Duodenal mucosa (tissue), 2 donors: ENCODE measurements at regions not wholly inside any gene's neighbourhood (a gene's known extent, or its start where the extent isn't known, plus 50 kb on each side); places are given as distances from the start of the nearest gene placed in this dataset.
"Not testable (repeated sequence)": the region's sequence is repeated elsewhere in the genome, so short reads cannot be mapped to it uniquely, and the experiment has no call there.

Source experiments
- H3K27ac ChIP-seq: one replicate; pipeline ENCODE4 v1.7.0; 2013; ENCODE audit warnings: low read depth, low read length
- H3K27me3 ChIP-seq, 2 donors: one replicate each; pipeline ENCODE4 v1.7.0; 2013; ENCODE audit warnings: low read length in 2 of 2, control low read depth in 1 of 2; ENCODE audit not compliant: insufficient read depth in 2 of 2, control insufficient read depth in 1 of 2
- H3K36me3 ChIP-seq, 2 donors: one replicate each; pipeline ENCODE4 v1.7.0; 2013; ENCODE audit warnings: low read length in 2 of 2, control low read depth in 1 of 2; ENCODE audit not compliant: insufficient read depth in 2 of 2, control insufficient read depth in 1 of 2
- H3K4me1 ChIP-seq, 2 donors: one replicate each; pipeline ENCODE4 v1.7.0; 2013; ENCODE audit warnings: low read length in 2 of 2, control low read depth in 1 of 2; ENCODE audit not compliant: insufficient read depth in 2 of 2, control insufficient read depth in 1 of 2
- H3K4me3 ChIP-seq, 2 donors: one replicate each; pipeline ENCODE4 v1.7.0; 2013; ENCODE audit warnings: low read length in 2 of 2, low read depth in 1 of 2
- H3K9ac ChIP-seq, 2 donors: one replicate each; pipeline ENCODE4 v1.7.0; 2013; ENCODE audit warnings: low read length in 2 of 2, low read depth in 1 of 2
- H3K9me3 ChIP-seq, 2 donors: one replicate each; pipeline ENCODE4 v1.7.0; 2013; ENCODE audit warnings: low read length in 2 of 2, control low read depth in 1 of 2; ENCODE audit not compliant: control insufficient read depth in 1 of 2

- no peaks in the 10 kb centered on the region for H3K9me3 ChIP-seq
- H3K4me3 ChIP-seq = peak overlapping the region; percentile 37 to 52
- no peak overlapping the region for H3K9ac ChIP-seq
- no peaks in the 10 kb centered on the region for H3K27me3 ChIP-seq
- H3K36me3 ChIP-seq = no peaks in the 10 kb centered on the region
- H3K27ac ChIP-seq = peak overlapping the region; percentile 49
- H3K4me1 ChIP-seq = peaks cover 8 to 11% of the 10 kb centered on the region in 2 donors
These were observed 75.6 kb upstream of the LYZL2 start for GRCh38 chr10:30705101-30705624.

- not testable (repeated sequence) for H3K9me3 ChIP-seq, H3K36me3 ChIP-seq, H3K27me3 ChIP-seq
- peak overlapping the region; percentile 43 to 52 for H3K4me3 ChIP-seq
- H3K9ac ChIP-seq = peak overlapping the region in 1 of 2 donors; percentile 38
- peak overlapping the region; percentile 49 for H3K27ac ChIP-seq
- H3K4me1 ChIP-seq = peaks cover 8 to 11% of the 10 kb centered on the region in 2 donors
These were observed 75.1 kb upstream of the LYZL2 start for GRCh38 chr10:30704601-30705100.

- Histone ChIP-seq H3K4me3 (peak overlapping the region in 1 of 2 donors; percentile 43), H3K9ac (peak overlapping the region in 1 of 2 donors; percentile 38), H3K9me3 (no peaks in the 10 kb centered on the region), H3K36me3 (no peaks in the 10 kb centered on the region), H3K27me3 (no peaks in the 10 kb centered on the region), H3K27ac (no peak overlapping the region), H3K4me1 (peaks cover 8 to 11% of the 10 kb centered on the region in 2 donors)
These were observed 74.6 kb upstream of the LYZL2 start for GRCh38 chr10:30704026-30704600.

- not testable (repeated sequence) for H3K27ac ChIP-seq
These were observed 73.9 kb upstream of the LYZL2 start for GRCh38 chr10:30703446-30703845.

GRCh38 chr10:30702860-30703259 is 73.3 kb upstream of the LYZL2 start:
- Histone ChIP-seq H3K9me3 (no peaks in the 10 kb centered on the region), H3K27ac (no peak overlapping the region), H3K36me3 (no peaks in the 10 kb centered on the region), H3K4me1 (peaks cover 8 to 11% of the 10 kb centered on the region in 2 donors), H3K27me3 (no peaks in the 10 kb centered on the region), H3K9ac (no peak overlapping the region), H3K4me3 (no peak overlapping the region)

More at GRCh38 chr10:30703446-30703845, 73.9 kb upstream of the LYZL2 start:
- not testable (repeated sequence) for H3K9me3 ChIP-seq, H3K9ac ChIP-seq, H3K36me3 ChIP-seq, H3K27me3 ChIP-seq, H3K4me3 ChIP-seq
- peaks cover 8 to 11% of the 10 kb centered on the region in 2 donors for H3K4me1 ChIP-seq

- Histone ChIP-seq H3K4me3 (peak overlapping the region; percentile 7 to 43), H3K27ac (peak overlapping the region; percentile 50), H3K27me3 (no peaks in the 10 kb centered on the region), H3K4me1 (peaks cover 8 to 11% of the 10 kb centered on the region in 2 donors), H3K9me3 (no peaks in the 10 kb centered on the region), H3K36me3 (no peaks in the 10 kb centered on the region), H3K9ac (peak overlapping the region in 1 of 2 donors; percentile 10)
These were observed 72.1 kb upstream of the LYZL2 start for GRCh38 chr10:30701451-30702173.

- Histone ChIP-seq H3K27me3 (no peaks in the 10 kb centered on the region), H3K36me3 (no peaks in the 10 kb centered on the region), H3K27ac (no peak overlapping the region), H3K4me1 (peaks cover 0 to 5% of the 10 kb centered on the region in 2 donors), H3K9me3 (no peaks in the 10 kb centered on the region), H3K9ac (no peak overlapping the region), H3K4me3 (no peak overlapping the region)
These were observed 68.3 kb upstream of the LYZL2 start for GRCh38 chr10:30697806-30698205.

- H3K9ac ChIP-seq, H3K4me1 ChIP-seq, H3K4me3 ChIP-seq, H3K27ac ChIP-seq, H3K27me3 ChIP-seq, H3K36me3 ChIP-seq, H3K9me3 ChIP-seq: not testable (repeated sequence)
These were observed 67.7 kb upstream of the LYZL2 start for GRCh38 chr10:30697221-30697620.

GRCh38 chr10:30696416-30697185 is 67.0 kb upstream of the LYZL2 start:
- not testable (repeated sequence) for H3K4me3 ChIP-seq, H3K36me3 ChIP-seq, H3K9ac ChIP-seq, H3K4me1 ChIP-seq, H3K27ac ChIP-seq, H3K27me3 ChIP-seq, H3K9me3 ChIP-seq
